ENCODE measurements at regions not wholly inside any gene's neighbourhood (a gene's known extent, or its start where the extent isn't known, plus 50 kb on each side); places are given as distances from the start of the nearest gene placed in this dataset.
"Not testable (repeated sequence)": the region's sequence is repeated elsewhere in the genome, so short reads cannot be mapped to it uniquely, and the experiment has no call there.

GRCh38 chr13:62418872-62419271, 1003.2 kb upstream of the PCDH20 start:
- Histone ChIP-seq H3K36me3 (no peaks in the 10 kb centered on the region), H3K27ac (no peak overlapping the region), H3K27me3 (replicated peaks; ENCODE audit: insufficient read depth) (no peaks in the 10 kb centered on the region), H3K4me3 (no peak overlapping the region), H3K4me1 (ENCODE audit: control insufficient read depth in 1 of 2, low read depth in 2 of 2) (no peaks in the 10 kb centered on the region), H3K9me3 (no peaks in the 10 kb centered on the region)
- TF ChIP-seq CTCF (IDR thresholded peaks at IDR 0.05) = no peak
- no peak for ATAC-seq (ENCODE audit: insufficient number of reproducible peaks, low FRiP score, low read depth)
- no peak for DNase-seq (ENCODE audit: low spot score)

- DNase-seq (ENCODE audit: low spot score) (no peak), ATAC-seq (ENCODE audit: insufficient number of reproducible peaks, low FRiP score, low read depth) (no peak)
- Histone ChIP-seq H3K27ac (no peak overlapping the region), H3K36me3 (no peaks in the 10 kb centered on the region), H3K9me3 (no peaks in the 10 kb centered on the region), H3K4me1 (ENCODE audit: control insufficient read depth in 1 of 2, low read depth in 2 of 2) (no peaks in the 10 kb centered on the region), H3K27me3 (replicated peaks; ENCODE audit: insufficient read depth) (no peaks in the 10 kb centered on the region), H3K4me3 (no peak overlapping the region)
- TF ChIP-seq CTCF (IDR thresholded peaks at IDR 0.05) = no peak
Measured at GRCh38 chr13:62418376-62418775, 1002.7 kb upstream of the PCDH20 start.

- DNase-seq (ENCODE audit: low spot score) (no peak), ATAC-seq (ENCODE audit: insufficient number of reproducible peaks, low FRiP score, low read depth) (no peak)
- H3K36me3 ChIP-seq = no peaks in the 10 kb centered on the region
Measured at GRCh38 chr13:62407871-62408270, 992.2 kb upstream of the PCDH20 start.

GRCh38 chr13:62388515-62388914, 972.9 kb upstream of the PCDH20 start:
- DNase-seq (ENCODE audit: low spot score) (no peak), ATAC-seq (ENCODE audit: insufficient number of reproducible peaks, low FRiP score, low read depth) (no peak)
- no peak overlapping the region for H3K4me3 ChIP-seq
- H3K4me1 ChIP-seq (ENCODE audit: control insufficient read depth in 1 of 2, low read depth in 2 of 2) = no peaks in the 10 kb centered on the region
- no peaks in the 10 kb centered on the region for H3K36me3 ChIP-seq
- H3K27ac ChIP-seq = no peak overlapping the region
- no peaks in the 10 kb centered on the region for H3K27me3 ChIP-seq (replicated peaks; ENCODE audit: insufficient read depth)
- no peaks in the 10 kb centered on the region for H3K9me3 ChIP-seq
- no peak for TF ChIP-seq CTCF (IDR thresholded peaks at IDR 0.05)

More at GRCh38 chr13:62407871-62408270, 992.2 kb upstream of the PCDH20 start:
- no peaks in the 10 kb centered on the region for H3K9me3 ChIP-seq
- H3K27me3 ChIP-seq (replicated peaks; ENCODE audit: insufficient read depth) = no peaks in the 10 kb centered on the region
- no peak overlapping the region for H3K4me3 ChIP-seq
- H3K27ac ChIP-seq = no peak overlapping the region
- no peaks in the 10 kb centered on the region for H3K4me1 ChIP-seq (ENCODE audit: control insufficient read depth in 1 of 2, low read depth in 2 of 2)
- TF ChIP-seq CTCF (IDR thresholded peaks at IDR 0.05) = no peak

GRCh38 chr13:62387647-62388046, 972.0 kb upstream of the PCDH20 start:
- TF ChIP-seq CTCF (IDR thresholded peaks at IDR 0.05) = no peak
- Histone ChIP-seq H3K27me3 (replicated peaks; ENCODE audit: insufficient read depth) (no peaks in the 10 kb centered on the region), H3K4me1 (ENCODE audit: control insufficient read depth in 1 of 2, low read depth in 2 of 2) (no peaks in the 10 kb centered on the region), H3K9me3 (no peaks in the 10 kb centered on the region), H3K27ac (no peak overlapping the region), H3K4me3 (no peak overlapping the region), H3K36me3 (no peaks in the 10 kb centered on the region)
- ATAC-seq (ENCODE audit: insufficient number of reproducible peaks, low FRiP score, low read depth) (no peak), DNase-seq (ENCODE audit: low spot score) (no peak)

GRCh38 chr13:62379241-62379640, 963.6 kb upstream of the PCDH20 start:
- not testable (repeated sequence) for H3K9me3 ChIP-seq; ATAC-seq (ENCODE audit: insufficient number of reproducible peaks, low FRiP score, low read depth); DNase-seq (ENCODE audit: low spot score); H3K4me3 ChIP-seq; H3K27ac ChIP-seq; H3K27me3 ChIP-seq (replicated peaks; ENCODE audit: insufficient read depth); H3K4me1 ChIP-seq (ENCODE audit: control insufficient read depth in 1 of 2, low read depth in 2 of 2); H3K36me3 ChIP-seq
